ENCODE measurements at regions not wholly inside any gene's neighbourhood (a gene's known extent, or its start where the extent isn't known, plus 50 kb on each side); places are given as distances from the start of the nearest gene placed in this dataset.

GRCh38 chr13:90933097-90933826 is 414.2 kb upstream of the MIR17HG start:
- TF ChIP-seq POLR2A (IDR thresholded peaks at IDR 0.05) (no peak), CTCF (IDR thresholded peaks at IDR 0.05) (no peak)

Measured in esophagus squamous epithelium (tissue), 4 donors.